HUES64 (cell line): ENCODE measurements at regions not wholly inside any gene's neighbourhood (a gene's known extent, or its start where the extent isn't known, plus 50 kb on each side); places are given as distances from the start of the nearest gene placed in this dataset.

Experiments used
- H3K27ac ChIP-seq: 2 replicates; pipeline ENCODE4 v1.7.0; 2013; ENCODE audit warnings: low read depth, low read length, inconsistent platforms
- H3K27me3 ChIP-seq: 2 replicates; pipeline ENCODE4 v1.6.1; 2013; ENCODE audit warnings: mild to moderate bottlenecking, low read length; ENCODE audit not compliant: insufficient read depth
- H3K36me3 ChIP-seq: 2 replicates; pipeline ENCODE4 v1.6.1; 2013; ENCODE audit warnings: mild to moderate bottlenecking, low read length; ENCODE audit not compliant: insufficient read depth
- H3K4me1 ChIP-seq: 2 replicates; pipeline ENCODE4 v1.6.1; 2013; ENCODE audit warnings: mild to moderate bottlenecking, low read length, moderate library complexity; ENCODE audit not compliant: insufficient read depth
- H3K4me3 ChIP-seq: 2 replicates; pipeline ENCODE4 v1.5.1; 2013; ENCODE audit warnings: mild to moderate bottlenecking, low read length, moderate library complexity
- H3K9ac ChIP-seq: 2 replicates; pipeline ENCODE4 v1.6.1; 2013; ENCODE audit warnings: mild to moderate bottlenecking, low read depth, low read length
- H3K9me3 ChIP-seq: 2 replicates; pipeline ENCODE4 v1.6.1; 2013; ENCODE audit warnings: low read depth, low read length; ENCODE audit not compliant: insufficient read depth
- WGBS: fragments of 150-250, 120-280 bp; methylation state at CpG from one replicate; pipeline ENCODE4 v1.1.7; 2013; ENCODE audit warnings: missing lambda C conversion rate; 5-methylcytosine and 5-hydroxymethylcytosine counted together

GRCh38 chr14:76307786-76308780 is 67.9 kb upstream of the ESRRB start:
- Histone ChIP-seq H3K27ac (no peak overlapping the region), H3K27me3 (peaks cover 52% of the 10 kb centered on the region), H3K9me3 (no peaks in the 10 kb centered on the region), H3K4me1 (peaks cover 32% of the 10 kb centered on the region), H3K36me3 (no peaks in the 10 kb centered on the region), H3K4me3 (no peak overlapping the region), H3K9ac (no peak overlapping the region)
- 91% methylated on average over 15 of the region's 15 CpGs for WGBS

GRCh38 chr14:76309572-76310162 is 66.3 kb upstream of the ESRRB start:
- H3K36me3 ChIP-seq = no peaks in the 10 kb centered on the region
- no peak overlapping the region for H3K27ac ChIP-seq
- H3K9me3 ChIP-seq = no peaks in the 10 kb centered on the region
- no peak overlapping the region for H3K4me3 ChIP-seq
- peaks cover 48% of the 10 kb centered on the region for H3K4me1 ChIP-seq
- peaks cover 67% of the 10 kb centered on the region for H3K27me3 ChIP-seq
- no peak overlapping the region for H3K9ac ChIP-seq
- 65% methylated on average over 8 of the region's 8 CpGs for WGBS

- peaks cover 55% of the 10 kb centered on the region for H3K4me1 ChIP-seq
- peaks cover 81% of the 10 kb centered on the region for H3K27me3 ChIP-seq
Observed at GRCh38 chr14:76311079-76311758, 64.7 kb upstream of the ESRRB start.

GRCh38 chr14:76312821-76313220 is 63.1 kb upstream of the ESRRB start:
- WGBS = 22% methylated on average over 4 of the region's 4 CpGs
- Histone ChIP-seq H3K27ac (no peak overlapping the region), H3K4me1 (peaks cover 55% of the 10 kb centered on the region), H3K9me3 (no peaks in the 10 kb centered on the region), H3K36me3 (no peaks in the 10 kb centered on the region), H3K27me3 (peaks cover 81% of the 10 kb centered on the region), H3K4me3 (no peak overlapping the region; the same call in 1 of the 2 replicates), H3K9ac (no peak overlapping the region)

More at GRCh38 chr14:76311079-76311758, 64.7 kb upstream of the ESRRB start:
- Histone ChIP-seq H3K4me3 (peak overlapping the region; percentile 41), H3K36me3 (no peaks in the 10 kb centered on the region), H3K27ac (no peak overlapping the region), H3K9me3 (no peaks in the 10 kb centered on the region), H3K9ac (no peak overlapping the region)
- 3% methylated on average over 13 of the region's 13 CpGs for WGBS

GRCh38 chr14:76313303-76313702 is 62.6 kb upstream of the ESRRB start:
- H3K9ac ChIP-seq = no peak overlapping the region
- peaks cover 76% of the 10 kb centered on the region for H3K27me3 ChIP-seq
- peak overlapping the region; percentile 2; the same call in 1 of the 2 replicates for H3K4me3 ChIP-seq
- H3K4me1 ChIP-seq = peaks cover 55% of the 10 kb centered on the region
- no peaks in the 10 kb centered on the region for H3K9me3 ChIP-seq
- 11% methylated on average over 4 of the region's 4 CpGs for WGBS
- H3K27ac ChIP-seq = no peak overlapping the region
- H3K36me3 ChIP-seq = no peaks in the 10 kb centered on the region

GRCh38 chr14:76313852-76314251 is 62.1 kb upstream of the ESRRB start:
- H3K9ac ChIP-seq = no peak overlapping the region
- H3K4me1 ChIP-seq = peaks cover 55% of the 10 kb centered on the region
- WGBS = 7% methylated on average over 3 of the region's 3 CpGs
- H3K9me3 ChIP-seq = no peaks in the 10 kb centered on the region
- H3K27me3 ChIP-seq = peaks cover 72% of the 10 kb centered on the region
- peak overlapping the region; percentile 33; the same call in 1 of the 2 replicates for H3K27ac ChIP-seq
- H3K4me3 ChIP-seq = peak overlapping the region; percentile 25
- no peaks in the 10 kb centered on the region for H3K36me3 ChIP-seq

- H3K9ac ChIP-seq = peak overlapping the region; percentile 30; the same call in 1 of the 2 replicates
- no peaks in the 10 kb centered on the region for H3K9me3 ChIP-seq
- peak overlapping the region; percentile 33; the same call in 1 of the 2 replicates for H3K27ac ChIP-seq
- no peak overlapping the region for H3K4me3 ChIP-seq
- WGBS = 6% methylated on average over 7 of the region's 7 CpGs
- no peaks in the 10 kb centered on the region for H3K36me3 ChIP-seq
- H3K27me3 ChIP-seq = peaks cover 65% of the 10 kb centered on the region
- peaks cover 54% of the 10 kb centered on the region for H3K4me1 ChIP-seq
Observed at GRCh38 chr14:76314521-76315034, 61.4 kb upstream of the ESRRB start.

GRCh38 chr14:76320486-76320885 is 55.5 kb upstream of the ESRRB start:
- H3K4me1 ChIP-seq = no peaks in the 10 kb centered on the region; the same call in 1 of the 2 replicates
- no peaks in the 10 kb centered on the region for H3K9me3 ChIP-seq
- 94% methylated on average over 5 of the region's 5 CpGs for WGBS
- H3K27me3 ChIP-seq = peaks cover 7% of the 10 kb centered on the region; the same call in 1 of the 2 replicates
- no peak overlapping the region for H3K4me3 ChIP-seq
- no peaks in the 10 kb centered on the region for H3K36me3 ChIP-seq
- no peak overlapping the region for H3K27ac ChIP-seq
- no peak overlapping the region for H3K9ac ChIP-seq

- peaks cover 3% of the 10 kb centered on the region; the same call in 1 of the 2 replicates for H3K27me3 ChIP-seq
- WGBS = 91% methylated on average over 4 of the region's 4 CpGs
- H3K4me1 ChIP-seq = no peaks in the 10 kb centered on the region; the same call in 1 of the 2 replicates
- no peaks in the 10 kb centered on the region for H3K9me3 ChIP-seq
- no peak overlapping the region for H3K4me3 ChIP-seq
- no peak overlapping the region for H3K9ac ChIP-seq
- no peaks in the 10 kb centered on the region for H3K36me3 ChIP-seq
- no peak overlapping the region for H3K27ac ChIP-seq
Observed at GRCh38 chr14:76320975-76321374, 55.0 kb upstream of the ESRRB start.

GRCh38 chr14:76322594-76323220 is 53.2 kb upstream of the ESRRB start:
- no peak overlapping the region for H3K27ac ChIP-seq
- H3K9ac ChIP-seq = no peak overlapping the region
- H3K27me3 ChIP-seq = no peaks in the 10 kb centered on the region
- WGBS = 90% methylated on average over 11 of the region's 12 CpGs
- H3K4me1 ChIP-seq = no peaks in the 10 kb centered on the region
- no peaks in the 10 kb centered on the region for H3K36me3 ChIP-seq
- H3K4me3 ChIP-seq = no peak overlapping the region
- no peaks in the 10 kb centered on the region for H3K9me3 ChIP-seq
